ENCODE measurements at regions not wholly inside any gene's neighbourhood (a gene's known extent, or its start where the extent isn't known, plus 50 kb on each side); places are given as distances from the start of the nearest gene placed in this dataset.
A peak's percentile ranks its signal among the peaks of the same experiment; 100 is the strongest.
"Not testable (repeated sequence)": the region's sequence is repeated elsewhere in the genome, so short reads cannot be mapped to it uniquely, and the experiment has no call there.

DNA sequence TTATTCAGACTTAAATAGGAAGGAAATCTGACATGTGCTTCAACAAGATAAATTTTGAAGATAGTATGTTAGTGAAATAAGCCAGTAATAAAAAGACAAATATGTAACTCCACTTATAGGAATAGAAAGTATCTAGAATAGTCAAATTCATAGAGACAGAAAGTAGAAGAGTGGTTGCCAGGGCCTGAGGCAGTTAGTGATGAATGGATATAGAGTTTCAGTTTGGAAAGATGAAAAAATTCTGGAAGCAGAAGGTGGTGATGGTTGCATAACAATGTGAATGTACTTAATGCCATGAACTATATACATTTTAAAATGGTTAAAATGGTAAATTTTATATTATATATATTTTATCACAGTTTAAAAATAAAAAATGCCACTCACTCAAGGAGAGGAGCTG is 54.3 kb downstream of the HAND2 start:
- DNase-seq (ENCODE audit: low read depth in 2 of 2), result no peak

DNA sequence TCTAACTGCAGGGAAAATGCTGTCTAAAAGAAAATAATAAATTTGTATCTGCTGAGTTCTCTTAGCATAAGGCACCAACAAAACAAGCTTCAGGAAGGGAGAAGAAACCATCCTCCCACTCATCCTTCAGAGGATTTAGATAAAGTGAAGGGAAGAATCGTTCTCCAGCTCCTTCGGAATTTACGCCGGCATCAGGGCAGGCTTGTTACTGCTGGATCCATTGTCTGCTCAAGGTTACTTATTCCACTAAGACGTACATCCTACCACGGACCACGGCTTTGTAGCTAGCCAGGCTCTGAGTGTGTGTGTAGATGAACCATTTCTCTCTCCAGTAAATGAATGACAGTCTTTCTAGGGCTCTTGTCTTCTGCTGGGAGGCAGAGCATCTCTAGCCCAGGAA is 60.4 kb downstream of the HAND2 start:
- DNase-seq (ENCODE audit: low read depth in 2 of 2), result no peak

DNA sequence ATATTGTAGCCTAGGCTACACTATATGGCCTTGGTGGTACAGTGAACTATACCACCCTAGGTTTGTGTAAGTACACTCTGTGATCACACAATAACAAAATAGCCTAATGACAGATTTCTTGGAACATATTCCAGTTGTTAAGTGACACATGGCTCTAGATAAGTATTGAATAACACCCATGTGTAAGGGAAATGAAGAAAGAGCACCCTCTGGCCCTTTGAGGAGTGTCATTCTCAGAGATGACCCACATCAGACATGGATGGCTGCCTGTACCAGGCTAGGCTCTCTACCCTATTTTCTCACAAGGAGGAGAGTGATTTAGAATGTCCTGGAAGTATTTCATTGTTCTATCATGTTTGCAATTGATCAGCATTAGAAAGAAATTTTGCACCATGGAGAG is 61.7 kb downstream of the HAND2 start:
- no peak for DNase-seq (ENCODE audit: low read depth in 2 of 2)

DNA sequence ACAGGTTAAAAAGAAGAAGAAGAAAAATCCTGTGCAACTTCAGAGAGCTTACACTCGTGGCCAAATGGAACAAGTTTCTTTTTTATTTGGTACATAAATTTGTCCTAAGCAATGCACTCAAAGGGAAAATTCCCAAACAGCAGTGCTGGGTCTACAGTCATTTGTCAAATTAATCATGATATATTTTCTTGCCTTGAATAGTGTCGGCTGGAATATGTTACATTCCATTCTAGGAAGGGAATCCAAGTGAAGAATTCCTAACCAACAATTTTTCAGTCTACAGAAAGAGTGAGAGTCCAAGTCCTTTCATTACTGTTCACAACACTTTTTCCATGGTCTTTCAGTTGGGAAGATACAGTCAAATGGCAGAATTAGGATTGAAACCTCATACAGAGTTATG is 63.9 kb downstream of the HAND2 start:
- DNase-seq (ENCODE audit: low read depth in 2 of 2), result no peak

DNA sequence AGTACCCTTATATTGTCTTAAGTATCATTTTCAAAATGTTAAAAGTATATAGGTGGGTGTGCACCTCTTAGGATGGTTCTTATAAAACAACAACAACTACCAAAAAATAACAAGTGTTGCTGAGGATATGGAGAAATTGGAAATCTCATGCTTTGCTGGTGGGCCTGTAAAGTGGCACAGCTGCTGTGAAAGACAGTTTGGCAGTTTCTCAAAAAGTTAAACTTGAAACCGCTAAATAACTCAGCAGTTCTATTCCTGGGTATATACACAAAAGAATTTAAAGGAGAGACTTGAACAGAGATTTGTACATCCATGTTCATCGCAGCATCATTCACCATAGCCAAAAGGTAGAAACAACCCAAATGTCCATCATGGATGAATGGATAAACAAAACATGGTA is 65.5 kb downstream of the HAND2 start:
- DNase-seq (ENCODE audit: low read depth in 2 of 2), result no peak

DNA sequence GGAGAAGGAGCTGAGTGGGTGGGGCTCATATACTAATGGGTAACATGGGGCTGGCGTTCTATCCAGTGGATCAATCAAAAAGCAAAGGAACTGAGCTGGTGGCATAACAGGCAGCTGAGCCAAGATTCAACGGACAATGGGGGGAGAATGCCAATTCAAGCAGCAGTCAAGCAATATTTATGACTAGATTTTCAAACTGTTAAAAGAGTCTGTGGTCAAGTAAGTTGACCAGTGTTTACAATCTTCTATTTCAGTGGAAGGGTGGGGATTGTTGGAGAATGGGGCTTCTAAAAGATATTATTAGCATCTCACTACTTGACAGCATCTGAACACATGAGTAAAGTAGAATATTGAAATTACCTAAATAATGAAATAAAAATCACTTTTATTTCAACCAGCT is 64.9 kb upstream of the SCRG1 start:
- no peak for DNase-seq (ENCODE audit: low read depth in 2 of 2)

DNA sequence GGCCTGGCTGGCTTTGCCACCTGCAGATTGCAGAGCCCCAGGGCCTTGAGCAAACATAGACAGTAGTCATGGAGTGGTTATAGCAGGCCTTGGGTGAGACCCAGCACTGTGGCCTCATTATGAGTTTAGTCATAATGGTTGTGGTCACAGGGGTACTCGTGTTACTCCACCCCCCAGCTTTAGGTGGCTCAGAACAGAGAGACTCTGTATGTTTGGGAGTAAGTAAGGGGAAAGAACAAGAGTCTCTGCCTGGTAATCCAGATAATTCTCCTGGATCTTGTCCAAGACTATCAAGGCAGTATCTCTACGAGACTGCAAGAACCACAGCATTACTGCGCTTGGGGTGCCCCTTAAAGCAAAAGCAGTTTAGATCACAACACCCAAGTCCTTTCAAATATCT is 62.3 kb upstream of the SCRG1 start:
- DNase-seq (ENCODE audit: low read depth in 2 of 2), result no peak

DNA sequence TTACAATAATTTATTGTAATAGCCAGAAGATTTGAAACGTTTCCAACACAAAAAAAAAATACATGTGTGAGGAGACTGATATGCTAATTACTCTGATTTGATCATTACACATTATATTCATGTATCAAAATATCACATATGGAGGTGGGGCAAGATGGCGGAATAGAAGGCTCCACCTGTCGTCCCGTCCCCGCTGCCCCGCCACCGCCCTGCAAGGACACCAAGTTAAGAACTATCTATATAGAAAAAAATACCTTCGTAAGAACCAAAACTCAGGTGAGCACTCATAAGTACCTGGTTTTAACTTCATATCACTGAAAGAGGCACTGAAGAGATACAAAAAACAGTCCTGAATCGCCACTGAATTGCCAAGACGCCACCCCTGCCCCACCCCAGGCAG is 60.9 kb upstream of the SCRG1 start:
- DNase-seq (ENCODE audit: low read depth in 2 of 2), result no peak

DNA sequence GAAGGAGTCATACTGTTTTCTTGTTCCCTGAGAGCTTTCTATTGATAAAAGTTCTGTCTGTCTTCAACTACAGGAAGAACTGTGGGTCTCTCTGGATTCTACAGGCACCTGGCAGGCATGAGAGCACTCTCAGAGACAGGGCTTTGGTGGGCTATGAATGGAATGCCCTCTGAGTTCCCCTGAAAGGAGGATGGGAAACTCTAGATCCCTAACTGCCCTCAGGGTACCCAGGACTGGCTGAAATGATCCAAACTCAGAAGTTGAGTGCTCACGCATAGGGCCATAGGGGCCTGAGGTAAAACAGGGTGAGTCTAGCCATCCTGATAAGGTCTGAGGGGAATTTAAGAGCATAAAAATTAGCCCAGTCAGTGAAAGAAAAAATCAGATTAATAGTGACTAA is 59.0 kb upstream of the SCRG1 start:
- no peak for DNase-seq (ENCODE audit: low read depth in 2 of 2)

DNA sequence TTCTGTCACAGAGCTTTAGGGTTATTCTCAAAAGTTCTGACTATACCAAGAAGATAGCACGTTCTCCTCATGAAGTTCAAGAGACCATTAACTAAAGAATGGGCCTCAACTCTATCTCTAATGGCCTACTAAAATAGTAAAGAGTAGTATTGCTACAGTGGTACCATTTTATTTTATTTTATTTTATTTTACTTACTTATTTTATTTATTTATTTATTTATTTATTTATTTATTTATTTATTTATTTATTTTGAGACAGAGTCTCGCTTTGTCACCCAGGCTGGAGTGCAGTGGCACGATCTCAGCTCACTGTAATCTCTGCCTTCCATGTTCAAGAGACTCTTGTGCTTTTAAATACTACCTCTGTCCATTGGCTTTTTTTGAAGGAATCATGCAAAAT is 52.5 kb upstream of the SCRG1 start:
- DNase-seq (ENCODE audit: low read depth in 2 of 2), result not testable (repeated sequence)

DNA sequence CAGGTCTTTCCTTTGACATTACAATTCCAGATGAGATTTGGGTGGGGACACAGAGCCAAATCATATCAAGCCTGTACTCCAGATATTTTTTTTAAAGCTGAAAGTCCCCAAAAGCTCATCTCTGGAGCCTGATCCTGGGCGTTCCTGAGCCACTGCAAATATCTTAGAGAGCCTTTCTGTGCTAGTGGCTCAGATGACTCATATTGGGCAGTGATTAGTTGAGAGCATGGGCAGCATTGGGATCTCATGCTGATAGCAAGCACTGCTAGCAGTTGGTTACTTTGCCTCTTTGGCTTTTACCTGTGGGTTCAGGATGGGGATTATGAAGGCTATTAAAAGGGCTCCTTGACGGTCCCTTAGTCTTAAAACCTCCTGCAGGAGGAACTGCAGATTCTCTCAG is 51.4 kb upstream of the SCRG1 start:
- no peak for DNase-seq (ENCODE audit: low read depth in 2 of 2)

DNA sequence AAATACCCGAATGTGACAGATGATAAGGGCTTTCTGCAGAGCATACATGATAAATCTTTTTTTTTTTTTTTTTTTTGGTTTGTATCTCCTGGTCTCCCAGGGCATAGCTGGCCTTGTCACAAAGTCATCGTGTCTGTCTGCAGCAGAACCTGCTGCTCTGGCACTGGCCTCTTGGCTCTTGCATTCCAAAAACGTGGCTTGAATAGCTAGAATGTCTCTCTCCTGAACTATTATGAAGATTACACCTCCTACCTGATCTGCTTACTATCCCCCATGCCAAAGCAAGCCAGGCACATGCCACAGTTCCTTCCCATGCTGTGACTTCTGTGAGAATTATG is 50.4 kb upstream of the SCRG1 start:
- no peak for DNase-seq (ENCODE audit: low read depth in 2 of 2)

DNA sequence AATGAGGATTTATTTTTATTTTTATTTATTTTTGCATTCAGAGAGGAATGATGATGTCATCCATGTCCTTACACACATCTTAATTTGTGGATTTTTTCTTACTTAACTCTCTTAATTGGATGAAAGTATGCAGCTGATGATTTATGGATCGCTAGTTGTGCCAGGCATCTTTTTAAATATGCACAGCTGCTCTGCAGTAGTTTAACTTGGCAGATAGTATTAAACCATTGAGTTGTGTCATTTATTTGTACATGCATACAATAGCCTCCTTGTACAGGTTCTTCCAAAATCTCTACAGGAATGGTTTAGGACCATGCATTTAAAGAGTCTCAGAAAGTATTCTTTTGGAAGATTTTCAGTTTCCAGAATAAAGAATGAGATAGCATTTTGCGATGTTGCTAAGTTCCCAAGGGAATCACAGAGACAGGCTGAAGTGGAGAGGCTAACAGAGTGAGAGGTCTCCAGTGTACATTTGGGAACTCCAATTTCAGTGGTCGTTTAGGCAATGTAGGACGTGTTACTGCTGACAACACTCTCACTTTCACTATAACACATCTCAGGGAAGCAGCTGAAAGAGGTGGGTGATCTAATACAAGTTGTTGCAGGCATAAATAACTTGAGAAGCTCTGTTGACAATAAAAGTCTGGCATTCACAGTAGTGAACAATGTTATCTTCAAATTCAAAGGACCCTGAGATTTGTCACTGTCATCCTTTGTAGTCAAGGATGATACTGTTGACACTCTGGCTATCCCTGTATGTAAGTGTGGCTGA is 49.9 kb upstream of the SCRG1 start:
- DNase-seq (ENCODE audit: low read depth in 2 of 2), result peak; percentile 51 to 61

Data from fibroblast of skin of left biceps (primary cell).